Rectal smooth muscle tissue (tissue), 1 donor: ENCODE measurements at regions not wholly inside any gene's neighbourhood (a gene's known extent, or its start where the extent isn't known, plus 50 kb on each side); places are given as distances from the start of the nearest gene placed in this dataset.
"Not testable (repeated sequence)": the region's sequence is repeated elsewhere in the genome, so short reads cannot be mapped to it uniquely, and the experiment has no call there.

Source experiments
- H3K27ac ChIP-seq: one replicate; pipeline ENCODE4 v1.7.0; 2013; ENCODE audit warnings: low read depth, low read length, inconsistent platforms
- H3K27me3 ChIP-seq: one replicate; pipeline ENCODE4 v1.7.0; 2013; ENCODE audit warnings: low read length; ENCODE audit not compliant: control insufficient read depth, insufficient read depth
- H3K36me3 ChIP-seq: one replicate; pipeline ENCODE4 v1.7.0; 2013; ENCODE audit warnings: low read length; ENCODE audit not compliant: control insufficient read depth, insufficient read depth
- H3K4me1 ChIP-seq: one replicate; pipeline ENCODE4 v1.7.0; 2013; ENCODE audit warnings: low read length; ENCODE audit not compliant: control insufficient read depth, insufficient read depth
- H3K4me3 ChIP-seq: one replicate; pipeline ENCODE4 v1.7.0; 2013; ENCODE audit warnings: low read length
- H3K9ac ChIP-seq: one replicate; pipeline ENCODE4 v1.7.0; 2013; ENCODE audit warnings: low read length

DNA sequence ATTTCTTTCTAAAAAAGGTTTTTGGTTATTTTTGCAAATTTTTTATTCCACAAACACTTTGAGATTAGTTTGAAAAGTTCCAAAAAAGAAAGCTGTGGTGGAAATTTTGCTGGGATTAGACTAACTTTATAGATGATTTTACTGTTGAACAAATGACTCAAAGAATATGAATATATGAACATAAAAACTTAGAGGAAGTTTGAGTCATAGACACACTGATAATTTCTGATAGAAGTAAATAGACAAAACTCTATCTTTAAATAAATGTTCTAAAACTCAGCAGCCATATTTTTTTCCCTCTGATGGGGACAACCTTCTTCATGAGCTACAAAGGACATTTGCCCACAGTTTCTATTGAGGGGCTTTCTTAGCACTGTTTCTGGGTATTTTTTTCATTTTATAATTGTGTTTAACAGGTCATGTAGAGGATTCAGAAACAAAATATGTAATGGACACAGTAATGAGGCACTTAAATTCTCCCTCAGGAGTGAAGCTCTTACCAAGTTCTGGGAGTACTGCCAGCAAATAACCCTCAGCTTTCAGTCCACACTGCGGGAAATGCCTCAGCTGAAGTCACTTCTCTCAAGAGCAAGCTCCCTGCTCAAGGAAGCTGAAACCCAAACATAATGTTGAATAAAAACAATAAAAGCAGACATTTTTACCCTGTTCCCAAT is 157.6 kb downstream of the NFKBIZ start:
- H3K27me3 ChIP-seq = no peaks in the 10 kb centered on the region
- H3K9ac ChIP-seq = no peak overlapping the region
- H3K27ac ChIP-seq = no peak overlapping the region

DNA sequence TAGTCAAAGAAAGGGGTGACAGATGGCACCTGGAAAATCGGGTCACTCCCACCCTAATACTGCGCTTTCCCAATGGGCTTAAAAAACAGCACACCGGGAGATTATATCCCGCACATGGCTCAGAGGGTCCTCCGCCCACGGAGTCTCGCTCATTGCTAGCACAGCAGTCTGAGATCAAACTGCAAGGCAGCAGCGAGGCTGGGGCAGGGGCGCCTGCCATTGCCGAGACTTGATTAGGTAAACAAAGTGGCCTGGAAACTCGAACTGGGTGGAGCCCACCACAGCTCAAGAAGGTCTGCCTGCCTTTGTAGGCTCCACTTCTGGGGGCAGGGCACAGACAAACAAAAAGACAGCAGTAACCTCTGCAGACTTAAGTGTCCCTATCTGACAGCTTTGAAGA is 159.1 kb downstream of the NFKBIZ start:
- not testable (repeated sequence) for H3K9ac ChIP-seq, H3K36me3 ChIP-seq, H3K27ac ChIP-seq, H3K27me3 ChIP-seq, H3K4me3 ChIP-seq, H3K4me1 ChIP-seq

More for the DNA sequence above, 157.6 kb downstream of the NFKBIZ start:
- Histone ChIP-seq H3K4me1 (no peaks in the 10 kb centered on the region), H3K36me3 (no peaks in the 10 kb centered on the region), H3K4me3 (no peak overlapping the region)

DNA sequence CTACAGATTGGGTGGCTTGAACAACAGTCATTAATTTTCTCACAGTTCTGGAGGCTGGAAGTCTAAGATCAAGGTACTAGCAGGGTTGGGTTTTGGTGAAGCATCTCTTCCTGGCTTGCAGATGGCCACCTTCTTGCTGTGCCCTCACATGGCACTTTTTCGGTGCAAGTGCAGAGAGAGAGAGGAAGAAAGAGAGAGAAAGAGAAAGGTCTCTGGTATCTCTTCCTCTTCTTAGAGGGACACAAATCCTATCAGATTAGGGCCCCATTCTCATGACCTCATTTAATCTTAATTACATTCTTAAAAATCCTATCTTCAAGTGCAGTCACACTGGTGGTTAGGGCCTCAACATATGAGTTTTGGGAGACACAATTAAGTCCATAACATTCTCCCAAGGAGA is 167.1 kb downstream of the NFKBIZ start:
- Histone ChIP-seq H3K27ac (no peak overlapping the region), H3K9ac (no peak overlapping the region), H3K27me3 (no peaks in the 10 kb centered on the region), H3K36me3 (no peaks in the 10 kb centered on the region), H3K4me1 (no peaks in the 10 kb centered on the region), H3K4me3 (no peak overlapping the region)

- Histone ChIP-seq H3K27me3 (no peaks in the 10 kb centered on the region), H3K4me3 (no peak overlapping the region), H3K36me3 (no peaks in the 10 kb centered on the region), H3K27ac (no peak overlapping the region), H3K4me1 (no peaks in the 10 kb centered on the region), H3K9ac (no peak overlapping the region)
Observed at GRCh38 chr3:102017784-102018183, 168.5 kb downstream of the NFKBIZ start.

DNA sequence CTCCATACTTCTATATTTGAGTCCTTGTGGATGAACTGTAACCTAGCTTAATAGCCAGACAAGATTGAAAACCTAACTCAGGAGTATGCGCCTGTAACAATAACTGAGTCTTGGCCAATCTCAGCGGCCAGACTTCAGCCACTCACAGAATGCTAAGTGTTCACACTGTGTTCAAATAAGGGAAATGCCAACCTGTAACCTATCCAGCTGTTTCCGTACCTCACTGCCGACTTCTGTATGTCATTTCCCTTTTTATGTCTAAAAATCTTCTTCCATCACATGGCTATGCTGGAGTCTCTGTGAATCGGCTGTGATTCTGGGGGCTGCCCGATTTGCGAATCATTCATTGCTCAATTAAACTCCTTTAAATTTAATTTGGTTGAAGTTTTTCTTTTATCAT is 169.2 kb downstream of the NFKBIZ start:
- no peaks in the 10 kb centered on the region for H3K4me1 ChIP-seq
- H3K27ac ChIP-seq = no peak overlapping the region
- H3K9ac ChIP-seq = no peak overlapping the region

DNA sequence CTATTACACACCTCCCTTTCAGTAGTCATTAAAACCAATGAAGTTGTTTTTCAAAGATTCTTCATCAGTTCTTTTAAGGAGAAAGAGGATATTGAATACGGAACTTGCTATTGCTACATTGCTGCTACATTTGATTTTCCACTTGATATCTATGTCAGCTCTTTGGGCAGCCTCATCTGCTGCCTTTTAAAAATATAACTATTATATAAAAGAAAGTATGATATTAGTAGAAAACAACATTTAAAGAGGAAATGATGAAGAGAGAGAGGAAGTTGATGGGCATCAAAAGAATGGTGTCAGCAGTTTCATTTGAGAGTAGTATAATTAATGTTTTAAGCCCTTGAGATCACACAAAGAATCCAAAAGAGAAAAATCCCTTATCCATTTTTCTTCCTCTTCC is 171.4 kb downstream of the NFKBIZ start:
- H3K27ac ChIP-seq = no peak overlapping the region
- H3K9ac ChIP-seq = no peak overlapping the region
- no peaks in the 10 kb centered on the region for H3K36me3 ChIP-seq
- no peaks in the 10 kb centered on the region for H3K27me3 ChIP-seq
- H3K4me1 ChIP-seq = no peaks in the 10 kb centered on the region
- H3K4me3 ChIP-seq = no peak overlapping the region

More for the DNA sequence above, 169.2 kb downstream of the NFKBIZ start:
- no peaks in the 10 kb centered on the region for H3K27me3 ChIP-seq
- no peaks in the 10 kb centered on the region for H3K36me3 ChIP-seq
- no peak overlapping the region for H3K4me3 ChIP-seq

DNA sequence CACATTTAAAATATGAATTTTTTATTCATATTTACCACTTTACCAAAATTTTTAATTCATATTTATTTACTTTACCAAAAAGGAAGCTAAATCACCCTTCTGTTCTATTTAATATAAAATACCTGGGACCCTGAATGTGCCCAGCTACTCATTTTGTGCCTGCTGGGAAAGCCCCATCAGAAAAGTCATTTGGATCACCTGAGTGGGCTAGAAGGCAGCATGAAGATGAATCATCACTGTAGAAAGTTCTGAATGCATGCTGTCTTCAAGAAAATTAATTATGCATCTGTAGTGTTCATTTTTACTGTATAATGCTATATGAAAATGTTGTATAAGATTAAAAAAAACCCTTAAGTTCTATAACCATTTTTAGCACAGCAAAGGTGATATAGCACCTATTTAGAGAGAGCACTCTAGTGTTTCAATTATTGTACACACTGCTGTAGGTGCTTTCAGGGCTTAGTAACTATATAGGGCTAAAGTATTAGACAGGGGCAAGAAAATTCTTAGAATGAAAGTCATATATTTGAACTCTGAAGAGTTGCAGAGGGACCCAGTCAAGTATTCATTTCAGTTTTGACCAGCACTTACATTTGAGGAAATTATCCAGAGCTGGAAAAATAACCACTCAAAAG is 175.1 kb downstream of the NFKBIZ start:
- Histone ChIP-seq H3K4me1 (no peaks in the 10 kb centered on the region), H3K36me3 (no peaks in the 10 kb centered on the region), H3K9ac (no peak overlapping the region), H3K27me3 (no peaks in the 10 kb centered on the region), H3K4me3 (no peak overlapping the region), H3K27ac (no peak overlapping the region)

DNA sequence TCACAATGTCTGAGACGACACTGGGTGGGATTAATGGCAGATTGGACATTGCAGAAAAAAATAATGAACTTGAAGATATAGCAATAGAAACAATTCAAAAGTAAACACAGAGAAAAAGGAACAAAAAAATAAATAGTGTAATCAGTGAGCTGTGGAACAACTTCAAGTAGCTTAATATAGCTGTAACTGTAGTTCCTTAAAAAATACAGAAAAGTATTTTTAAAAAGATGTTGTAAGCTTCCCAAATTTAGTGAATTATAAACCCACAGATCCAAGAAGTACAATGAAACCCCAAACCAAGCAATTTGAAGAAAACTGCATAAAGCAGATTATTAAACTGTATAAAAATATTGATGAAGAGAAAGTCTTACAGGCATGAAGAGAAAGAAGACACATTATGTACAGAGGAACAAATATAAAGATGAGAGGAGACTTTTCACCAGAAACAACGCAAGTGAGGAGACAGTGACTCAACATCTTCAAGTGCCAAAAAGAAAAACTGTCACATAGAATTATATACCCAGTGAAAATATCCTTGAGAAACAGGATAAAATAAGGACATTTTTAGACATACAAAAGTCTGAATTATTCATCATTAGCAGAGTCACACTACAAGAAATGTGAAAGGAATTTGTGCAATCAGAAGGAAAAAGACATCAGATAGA is 176.4 kb downstream of the NFKBIZ start:
- H3K27me3 ChIP-seq = no peaks in the 10 kb centered on the region
- H3K9ac ChIP-seq = no peak overlapping the region
- H3K36me3 ChIP-seq = no peaks in the 10 kb centered on the region
- no peak overlapping the region for H3K4me3 ChIP-seq
- no peak overlapping the region for H3K27ac ChIP-seq
- no peaks in the 10 kb centered on the region for H3K4me1 ChIP-seq

GRCh38 chr3:102026656-102027055 is 177.3 kb downstream of the NFKBIZ start:
- no peaks in the 10 kb centered on the region for H3K27me3 ChIP-seq
- no peak overlapping the region for H3K27ac ChIP-seq
- no peak overlapping the region for H3K4me3 ChIP-seq
- no peaks in the 10 kb centered on the region for H3K36me3 ChIP-seq
- no peaks in the 10 kb centered on the region for H3K4me1 ChIP-seq
- no peak overlapping the region for H3K9ac ChIP-seq

GRCh38 chr3:102030661-102031060 is 181.3 kb downstream of the NFKBIZ start:
- H3K4me3 ChIP-seq = no peak overlapping the region
- no peak overlapping the region for H3K27ac ChIP-seq
- H3K4me1 ChIP-seq = no peaks in the 10 kb centered on the region
- H3K27me3 ChIP-seq = no peaks in the 10 kb centered on the region
- no peaks in the 10 kb centered on the region for H3K36me3 ChIP-seq
- H3K9ac ChIP-seq = no peak overlapping the region

DNA sequence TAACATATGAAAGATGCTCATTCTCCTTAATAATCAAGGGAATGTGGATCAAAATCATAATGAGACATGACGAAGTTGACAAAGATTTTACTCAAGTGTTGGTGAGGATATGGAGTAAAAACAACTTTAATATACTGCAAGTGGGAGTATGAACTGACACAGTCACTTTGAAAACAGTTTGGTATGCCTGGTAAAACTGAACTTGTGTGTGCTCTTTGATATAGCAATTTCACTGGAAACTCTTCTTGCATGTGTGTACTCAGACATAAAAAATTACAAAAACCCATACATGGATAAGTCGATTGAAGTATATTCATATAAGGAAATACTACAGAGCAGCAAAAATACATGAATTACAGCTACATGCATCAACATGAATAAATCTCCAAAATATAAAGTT is 182.5 kb downstream of the NFKBIZ start:
- no peaks in the 10 kb centered on the region for H3K27me3 ChIP-seq
- H3K4me3 ChIP-seq = no peak overlapping the region
- no peaks in the 10 kb centered on the region for H3K4me1 ChIP-seq
- no peaks in the 10 kb centered on the region for H3K36me3 ChIP-seq
- H3K27ac ChIP-seq = no peak overlapping the region
- H3K9ac ChIP-seq = no peak overlapping the region

GRCh38 chr3:102032491-102033383 is 183.4 kb downstream of the NFKBIZ start:
- Histone ChIP-seq H3K4me1 (no peaks in the 10 kb centered on the region), H3K27ac (no peak overlapping the region), H3K9ac (no peak overlapping the region), H3K36me3 (no peaks in the 10 kb centered on the region), H3K27me3 (no peaks in the 10 kb centered on the region), H3K4me3 (no peak overlapping the region)
